ENCODE measurements at regions not wholly inside any gene's neighbourhood (a gene's known extent, or its start where the extent isn't known, plus 50 kb on each side); places are given as distances from the start of the nearest gene placed in this dataset.

DNA sequence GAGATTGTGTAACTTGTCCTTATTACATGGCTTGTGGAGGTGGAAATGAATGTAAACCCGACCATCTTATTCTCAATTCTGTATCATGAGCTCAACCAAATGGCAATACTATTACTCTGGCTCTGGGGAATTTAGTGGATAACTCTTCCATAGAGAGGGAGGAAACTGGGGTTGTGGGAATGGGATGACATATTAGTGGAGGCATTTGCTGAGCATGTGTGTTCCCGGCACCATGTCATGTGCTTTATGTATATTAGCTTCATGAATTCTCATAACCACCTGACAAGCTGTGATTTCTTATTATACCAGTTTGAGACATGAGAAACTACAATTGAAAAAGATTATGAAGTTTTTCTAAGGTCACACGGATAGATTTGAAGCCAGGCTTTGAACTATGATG, 112.8 kb upstream of the TMEFF2 start:
- no peaks in the 10 kb centered on the region for H3K27me3 ChIP-seq (replicated peaks in 1 of 2; ENCODE audit: control insufficient read depth in 2 of 2, insufficient read depth in 2 of 2, low read length in 1 of 2)
- ChIA-PET CTCF (no interaction called here), POLR2A (no interaction called here), SMC1A (ENCODE audit: uncharacterized antibody, unreplicated experiment) (no interaction called here), RAD21 (ENCODE audit: unreplicated experiment) (no interaction called here)
- H3K27ac ChIP-seq (ENCODE audit: control insufficient read depth, insufficient read depth), result no peak overlapping the region
- no peaks in the 10 kb centered on the region for H3K4me1 ChIP-seq (ENCODE audit: control insufficient read depth, insufficient read depth, low read length)
- H3K79me2 ChIP-seq (ENCODE audit: control insufficient read depth, insufficient read depth, low read length), result no peaks in the 10 kb centered on the region
- no TSS peak for BruUV-seq (replicated peaks)
- H3K4me2 ChIP-seq (ENCODE audit: control insufficient read depth, insufficient read depth), result no peak overlapping the region
- intact Hi-C loops (cut with micrococcal nuclease; ENCODE audit: unreplicated experiment), result no loop called here
- no peaks in the 10 kb centered on the region for H3K36me3 ChIP-seq (ENCODE audit: control insufficient read depth in 2 of 2, insufficient read depth in 2 of 2, low read length in 1 of 2)
- FAIRE-seq (no peak), DNase-seq (ENCODE audit: low read depth, low spot score) (no peak), ATAC-seq (no peak)
- H3K9ac ChIP-seq (ENCODE audit: control insufficient read depth, insufficient read depth, low read length), result no peak overlapping the region
- in situ Hi-C loops (cut with MboI), result no loop called here
- no peak overlapping the region for H3K4me3 ChIP-seq
- H2AFZ ChIP-seq (ENCODE audit: control insufficient read depth, low read depth, low read length), result no peak overlapping the region
- H4K20me1 ChIP-seq (ENCODE audit: control insufficient read depth, insufficient read depth), result no peaks in the 10 kb centered on the region
- WGBS (ENCODE audit: insufficient coverage, insufficient replicate concordance, low lambda C conversion rate, missing lambda C conversion rate), result 17% methylated on average over 3 of the region's 3 CpGs
- no peaks in the 10 kb centered on the region for H3K9me3 ChIP-seq (replicated peaks; ENCODE audit: control insufficient read depth, insufficient read depth, low read length)
- no peak for TF ChIP-seq CHD2 (IDR thresholded peaks at IDR 0.05; ENCODE audit: borderline replicate concordance, low read depth, low read length)
- TF ChIP-seq TCF3 (IDR thresholded peaks at IDR 0.05; ENCODE audit: borderline replicate concordance, insufficient read depth, low read depth, low read length), result no peak
- no peak for TF ChIP-seq ESRRA (IDR thresholded peaks at IDR 0.05; ENCODE audit: low read length)
- TF ChIP-seq SP1 (IDR thresholded peaks at IDR 0.05; ENCODE audit: low read depth, low read length), result no peak
- TF ChIP-seq NFIC (IDR thresholded peaks at IDR 0.05; ENCODE audit: low read depth, low read length), result no peak
- TF ChIP-seq FOXK2 (IDR thresholded peaks at IDR 0.05), result no peak
- no peak for TF ChIP-seq IKZF1 (conservative IDR thresholded peaks at IDR 0.05)
- TF ChIP-seq CTCF (IDR thresholded peaks at IDR 0.05 in 2 of 3, conservative IDR thresholded peaks at IDR 0.05 in 1 of 3; ENCODE audit: control insufficient read depth in 2 of 3, extremely low read depth in 1 of 3, insufficient read depth in 1 of 3, low read depth in 3 of 3, low read length in 3 of 3), result no peak
- TF ChIP-seq, protein P1, sequence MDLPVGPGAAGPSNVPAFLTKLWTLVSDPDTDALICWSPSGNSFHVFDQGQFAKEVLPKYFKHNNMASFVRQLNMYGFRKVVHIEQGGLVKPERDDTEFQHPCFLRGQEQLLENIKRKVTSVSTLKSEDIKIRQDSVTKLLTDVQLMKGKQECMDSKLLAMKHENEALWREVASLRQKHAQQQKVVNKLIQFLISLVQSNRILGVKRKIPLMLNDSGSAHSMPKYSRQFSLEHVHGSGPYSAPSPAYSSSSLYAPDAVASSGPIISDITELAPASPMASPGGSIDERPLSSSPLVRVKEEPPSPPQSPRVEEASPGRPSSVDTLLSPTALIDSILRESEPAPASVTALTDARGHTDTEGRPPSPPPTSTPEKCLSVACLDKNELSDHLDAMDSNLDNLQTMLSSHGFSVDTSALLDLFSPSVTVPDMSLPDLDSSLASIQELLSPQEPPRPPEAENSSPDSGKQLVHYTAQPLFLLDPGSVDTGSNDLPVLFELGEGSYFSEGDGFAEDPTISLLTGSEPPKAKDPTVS (IDR thresholded peaks at IDR 0.05; ENCODE audit: low read depth, low read length), result no peak
- TF ChIP-seq HCFC1 (IDR thresholded peaks at IDR 0.05; ENCODE audit: low read length), result no peak
- TF ChIP-seq BHLHE40 (IDR thresholded peaks at IDR 0.05; ENCODE audit: borderline replicate concordance in 1 of 2, low read depth in 2 of 2, low read length in 1 of 2), result no peak
- TF ChIP-seq TCF7 (IDR thresholded peaks at IDR 0.05; ENCODE audit: borderline replicate concordance), result no peak
- TF ChIP-seq ZNF622 (IDR thresholded peaks at IDR 0.05), result no peak
- TF ChIP-seq, protein P2, sequence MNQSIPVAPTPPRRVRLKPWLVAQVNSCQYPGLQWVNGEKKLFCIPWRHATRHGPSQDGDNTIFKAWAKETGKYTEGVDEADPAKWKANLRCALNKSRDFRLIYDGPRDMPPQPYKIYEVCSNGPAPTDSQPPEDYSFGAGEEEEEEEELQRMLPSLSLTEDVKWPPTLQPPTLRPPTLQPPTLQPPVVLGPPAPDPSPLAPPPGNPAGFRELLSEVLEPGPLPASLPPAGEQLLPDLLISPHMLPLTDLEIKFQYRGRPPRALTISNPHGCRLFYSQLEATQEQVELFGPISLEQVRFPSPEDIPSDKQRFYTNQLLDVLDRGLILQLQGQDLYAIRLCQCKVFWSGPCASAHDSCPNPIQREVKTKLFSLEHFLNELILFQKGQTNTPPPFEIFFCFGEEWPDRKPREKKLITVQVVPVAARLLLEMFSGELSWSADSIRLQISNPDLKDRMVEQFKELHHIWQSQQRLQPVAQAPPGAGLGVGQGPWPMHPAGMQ (IDR thresholded peaks at IDR 0.05; ENCODE audit: borderline replicate concordance), result no peak
- TF ChIP-seq MEF2B (IDR thresholded peaks at IDR 0.05; ENCODE audit: partially characterized antibody, poor library complexity, severe bottlenecking), result no peak
- no peak for TF ChIP-seq RFX5 (IDR thresholded peaks at IDR 0.05; ENCODE audit: low read depth, low read length)
- TF ChIP-seq, protein P3, sequence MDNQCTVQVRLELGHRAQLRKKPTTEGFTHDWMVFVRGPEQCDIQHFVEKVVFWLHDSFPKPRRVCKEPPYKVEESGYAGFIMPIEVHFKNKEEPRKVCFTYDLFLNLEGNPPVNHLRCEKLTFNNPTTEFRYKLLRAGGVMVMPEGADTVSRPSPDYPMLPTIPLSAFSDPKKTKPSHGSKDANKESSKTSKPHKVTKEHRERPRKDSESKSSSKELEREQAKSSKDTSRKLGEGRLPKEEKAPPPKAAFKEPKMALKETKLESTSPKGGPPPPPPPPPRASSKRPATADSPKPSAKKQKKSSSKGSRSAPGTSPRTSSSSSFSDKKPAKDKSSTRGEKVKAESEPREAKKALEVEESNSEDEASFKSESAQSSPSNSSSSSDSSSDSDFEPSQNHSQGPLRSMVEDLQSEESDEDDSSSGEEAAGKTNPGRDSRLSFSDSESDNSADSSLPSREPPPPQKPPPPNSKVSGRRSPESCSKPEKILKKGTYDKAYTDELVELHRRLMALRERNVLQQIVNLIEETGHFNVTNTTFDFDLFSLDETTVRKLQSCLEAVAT (IDR thresholded peaks at IDR 0.05), result no peak
- TF ChIP-seq ZBED1 (IDR thresholded peaks at IDR 0.05; ENCODE audit: borderline replicate concordance), result no peak
- no peak for TF ChIP-seq NRF1 (conservative IDR thresholded peaks at IDR 0.05; ENCODE audit: low read depth, low read length)
- no peak for TF ChIP-seq SIX5 (IDR thresholded peaks at IDR 0.05; ENCODE audit: low read depth, low read length, severe bottlenecking)

Data from GM12878 (cell line).